NOMO-1 (cell line): ENCODE measurements at regions not wholly inside any gene's neighbourhood (a gene's known extent, or its start where the extent isn't known, plus 50 kb on each side); places are given as distances from the start of the nearest gene placed in this dataset.

Experiments used
- DNase-seq, 2 experiments: peaks; one replicate each; lab custom pipeline; 2025; ENCODE audit not compliant: unreplicated experiment in 2 of 2; lab: John Stamatoyannopoulos, UW

DNA sequence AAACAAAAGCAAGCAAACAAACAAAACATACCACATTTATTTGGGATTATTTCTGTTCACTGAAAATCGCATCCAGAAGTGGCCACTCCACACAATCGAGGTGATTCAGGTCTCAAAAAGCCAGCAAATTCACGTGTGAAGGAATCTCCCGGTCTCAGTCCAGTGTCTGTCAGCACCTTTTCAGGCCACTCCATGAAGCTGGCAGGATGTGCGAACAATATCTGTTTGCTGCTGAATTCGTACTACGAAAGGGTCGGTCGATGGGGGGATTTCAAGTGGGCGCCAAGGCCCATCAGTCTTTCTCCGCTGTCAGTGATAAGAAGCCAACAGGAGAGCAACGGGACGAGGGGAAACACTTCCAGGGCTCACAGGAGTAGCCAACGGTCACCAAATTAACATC, 505.1 kb downstream of the IRX1 start:
- no peak for DNase-seq

DNA sequence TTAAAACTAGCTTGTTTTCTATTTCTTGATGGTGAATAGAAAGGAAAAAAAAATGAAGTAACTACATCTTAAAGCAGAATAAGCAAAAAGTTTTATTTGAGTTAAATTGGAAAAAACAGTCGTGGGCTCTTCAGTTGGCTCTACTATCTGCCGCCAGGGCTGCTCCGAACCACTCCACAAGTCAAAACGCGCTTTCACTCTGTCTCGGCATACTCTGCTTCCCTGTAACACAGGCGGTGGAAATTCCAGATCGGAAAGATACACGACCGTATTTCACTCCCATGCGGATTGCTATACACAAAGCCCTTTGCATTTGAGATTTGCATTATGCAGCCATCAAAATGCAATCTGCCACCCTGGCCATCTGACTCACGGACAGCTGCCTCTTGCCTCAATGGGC, 505.6 kb downstream of the IRX1 start:
- no peak for DNase-seq

DNA sequence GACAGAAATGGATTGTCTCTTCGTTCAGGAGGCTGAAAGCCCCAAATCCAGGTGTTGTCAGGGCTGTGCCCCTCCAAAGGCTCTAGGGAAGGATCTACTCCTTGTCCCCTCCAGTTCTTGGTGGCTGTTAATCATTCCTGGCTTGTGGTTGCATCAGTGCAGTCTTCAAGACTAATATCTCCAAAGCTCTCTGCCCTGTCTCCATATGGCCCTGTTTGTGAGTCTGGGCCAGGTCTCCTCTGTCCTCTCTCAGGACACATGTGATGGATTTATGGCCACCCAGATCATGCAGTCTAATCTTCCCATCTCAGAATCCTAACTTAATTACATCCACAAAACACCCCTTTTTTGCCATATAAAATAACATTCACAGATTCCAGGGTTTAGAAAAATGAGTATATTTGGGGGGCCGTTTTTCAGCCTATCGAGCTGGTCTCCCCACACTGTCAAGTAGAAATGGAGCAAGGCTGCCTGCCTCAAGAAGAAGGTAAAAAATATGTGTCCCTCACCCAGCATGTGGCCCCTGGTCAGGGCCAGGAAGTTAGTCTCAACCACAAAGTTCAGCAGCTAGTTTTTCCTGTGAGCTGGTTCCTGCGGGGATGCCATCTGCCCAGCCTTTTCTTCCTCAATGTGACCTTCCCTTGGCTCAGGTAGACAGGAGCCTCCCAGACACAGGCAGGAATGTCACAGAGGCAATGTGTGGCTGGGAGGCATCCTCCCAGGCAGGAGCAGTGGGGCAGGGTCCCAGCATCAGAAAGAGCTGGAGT, 509.4 kb downstream of the IRX1 start:
- DNase-seq, result no peak

DNA sequence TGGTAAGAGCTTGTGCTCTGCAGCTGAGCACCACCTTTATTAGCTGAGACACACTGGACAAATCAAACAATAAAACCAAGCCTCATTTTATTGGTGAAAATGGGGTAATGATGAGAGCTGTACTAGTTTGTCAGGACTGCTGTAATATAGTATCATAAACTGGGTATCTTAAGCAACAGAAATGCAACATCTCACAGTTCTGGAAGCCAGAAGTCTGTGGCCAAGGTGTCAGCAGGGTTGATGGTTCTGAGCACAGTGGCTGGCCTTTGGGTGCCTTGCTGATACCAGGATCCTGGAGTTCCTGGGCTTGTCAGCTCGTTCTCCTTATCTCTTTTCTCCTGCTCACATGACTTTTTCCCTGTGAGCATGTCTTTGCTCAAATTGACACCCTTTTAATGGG, 513.1 kb downstream of the IRX1 start:
- no peak for DNase-seq

DNA sequence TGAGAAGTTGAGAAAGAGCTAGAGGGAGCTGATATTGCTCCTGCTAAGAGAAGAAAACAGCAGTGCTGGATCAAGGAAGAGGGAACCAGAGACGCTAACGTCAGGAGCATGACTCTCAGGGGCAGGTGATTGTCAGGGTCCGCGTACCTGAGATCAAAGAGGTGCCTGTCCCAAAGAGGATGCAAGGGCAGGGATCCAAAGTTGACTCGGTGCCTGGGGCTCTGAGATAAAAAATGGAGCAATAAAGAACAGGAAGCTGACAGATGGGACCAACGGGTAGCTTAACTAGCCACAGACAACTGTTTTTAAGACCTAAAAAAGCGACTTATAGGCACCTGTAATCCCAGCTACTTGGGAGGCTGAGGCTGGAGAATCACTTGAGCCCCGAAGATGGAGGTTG, 517.8 kb downstream of the IRX1 start:
- DNase-seq, result no peak

DNA sequence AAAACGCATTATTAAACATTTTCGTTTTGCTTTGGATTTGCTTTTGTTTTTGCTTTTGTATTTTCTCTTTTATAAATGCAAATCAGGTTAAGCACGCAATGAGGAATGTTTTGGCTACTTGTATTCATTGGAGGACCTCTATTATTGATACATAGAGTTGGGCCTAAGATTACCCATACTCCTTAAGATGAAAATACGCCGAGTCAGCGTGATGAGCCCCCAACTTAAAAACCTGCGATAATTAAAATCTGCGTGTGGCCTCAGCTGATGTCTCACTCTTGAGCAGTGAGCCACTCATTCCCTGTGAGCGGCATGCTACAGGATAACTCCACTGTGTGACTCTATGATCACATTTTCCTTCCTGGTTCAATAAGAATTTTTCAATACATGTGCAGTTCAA, 518.3 kb downstream of the IRX1 start:
- no peak for DNase-seq

DNA sequence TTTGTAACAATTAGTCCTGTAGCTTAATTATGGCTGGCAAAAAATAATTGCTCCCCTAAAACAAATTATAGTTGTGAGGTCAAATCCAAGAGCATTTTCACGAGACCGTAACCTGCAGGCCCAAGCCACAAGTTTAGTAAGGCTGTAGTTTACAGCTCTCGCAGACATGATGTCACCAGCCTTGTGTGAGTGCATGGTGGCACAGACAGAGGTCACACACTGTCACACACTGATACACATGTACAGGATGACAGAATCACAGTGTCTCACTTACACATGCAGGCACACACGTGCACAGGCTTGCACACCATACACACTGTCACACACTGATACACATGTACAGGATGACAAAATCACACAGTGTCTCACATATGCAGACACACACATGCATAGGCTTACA, 518.8 kb downstream of the IRX1 start:
- no peak for DNase-seq

DNA sequence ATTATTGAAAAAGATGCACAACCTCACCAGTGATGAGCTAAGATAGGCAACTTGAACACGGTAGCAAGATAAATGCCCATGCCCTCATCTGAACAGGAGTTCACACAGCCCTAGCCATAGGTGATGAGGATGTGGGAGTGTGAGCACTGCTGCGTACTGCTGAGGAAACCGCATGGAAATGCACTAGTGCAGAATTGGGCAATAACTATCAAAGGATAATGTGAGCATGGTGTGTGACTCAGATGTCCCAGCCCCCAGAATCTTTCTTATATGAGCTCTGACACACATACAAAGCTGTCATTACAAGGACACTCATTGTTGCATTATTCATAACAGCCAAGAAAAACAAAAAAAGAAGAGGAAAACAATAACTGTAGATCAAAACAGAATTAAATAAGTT, 521.2 kb downstream of the IRX1 start:
- DNase-seq, result no peak

DNA sequence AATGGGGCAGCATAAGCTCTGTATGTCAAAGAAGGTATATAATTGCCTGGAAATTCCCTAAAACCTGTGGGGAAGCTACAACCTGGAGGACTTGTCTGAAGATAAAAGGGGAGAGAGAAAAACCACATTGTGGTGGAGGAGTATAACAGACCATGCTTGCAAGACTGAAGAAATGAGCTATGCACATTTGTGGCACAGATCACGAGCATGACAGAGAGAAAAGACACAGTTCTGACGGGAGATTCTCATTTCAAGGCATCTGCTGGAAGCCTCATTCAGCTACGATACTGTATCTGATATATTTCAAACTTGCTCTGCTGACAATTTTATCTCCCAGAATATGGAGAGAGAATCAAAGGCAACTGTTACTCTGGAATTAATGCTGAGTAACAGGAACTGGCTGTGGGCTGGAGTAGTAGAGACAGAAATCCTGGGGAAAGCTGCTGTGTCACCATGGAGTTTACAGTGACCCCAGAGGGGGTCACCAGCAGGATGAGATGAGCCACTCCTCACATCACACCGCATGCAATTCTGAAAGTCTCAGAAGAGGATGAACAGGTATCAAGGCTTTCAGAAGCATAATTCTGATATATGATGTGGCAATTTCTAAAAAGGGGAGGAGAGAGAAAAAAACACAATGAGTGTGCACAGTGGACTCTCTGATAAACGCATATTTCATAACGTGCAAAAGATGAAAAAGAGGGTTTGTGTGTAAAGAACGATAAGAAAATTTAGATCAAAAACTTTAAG, 528.8 kb downstream of the IRX1 start:
- no peak for DNase-seq

DNA sequence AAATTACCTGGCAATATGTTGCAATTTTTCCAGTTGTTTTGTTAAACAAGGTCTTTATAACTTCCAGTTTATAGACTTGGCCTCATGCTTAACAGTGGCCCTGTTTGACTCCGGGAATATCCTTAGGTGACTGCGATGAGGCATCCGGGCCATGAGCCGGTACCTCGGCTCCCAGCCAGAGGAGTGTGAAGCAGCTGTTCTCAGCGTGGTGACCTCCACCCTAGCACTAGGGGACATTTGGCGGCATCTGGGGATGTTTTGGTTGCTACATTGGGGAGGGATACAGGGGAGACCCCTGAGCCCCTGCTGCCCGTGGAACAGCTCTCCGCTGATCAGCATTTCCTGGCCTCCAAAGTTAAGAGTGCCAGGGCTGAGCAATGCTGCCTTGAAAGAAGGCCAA, 533.4 kb downstream of the IRX1 start:
- no peak for DNase-seq

DNA sequence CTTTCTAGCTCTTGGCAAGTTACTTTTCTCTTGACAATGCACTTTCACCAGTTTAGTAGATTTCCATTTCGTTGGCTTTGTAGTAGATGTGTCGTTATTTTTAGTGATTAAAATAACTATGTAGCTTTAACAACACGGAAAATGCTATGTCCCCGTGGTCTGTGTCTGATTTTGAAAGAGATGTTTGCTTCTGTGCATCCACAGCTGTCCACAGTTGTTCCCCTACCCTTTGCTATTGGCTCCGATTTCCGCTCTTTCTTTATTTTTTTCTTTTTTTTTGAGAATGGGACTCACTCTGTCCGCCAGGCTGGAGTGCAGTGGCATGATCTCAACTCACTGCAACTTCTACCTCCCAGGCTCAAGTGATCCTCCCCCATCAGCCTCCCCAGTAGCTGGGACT, 533.9 kb downstream of the IRX1 start:
- no peak for DNase-seq

DNA sequence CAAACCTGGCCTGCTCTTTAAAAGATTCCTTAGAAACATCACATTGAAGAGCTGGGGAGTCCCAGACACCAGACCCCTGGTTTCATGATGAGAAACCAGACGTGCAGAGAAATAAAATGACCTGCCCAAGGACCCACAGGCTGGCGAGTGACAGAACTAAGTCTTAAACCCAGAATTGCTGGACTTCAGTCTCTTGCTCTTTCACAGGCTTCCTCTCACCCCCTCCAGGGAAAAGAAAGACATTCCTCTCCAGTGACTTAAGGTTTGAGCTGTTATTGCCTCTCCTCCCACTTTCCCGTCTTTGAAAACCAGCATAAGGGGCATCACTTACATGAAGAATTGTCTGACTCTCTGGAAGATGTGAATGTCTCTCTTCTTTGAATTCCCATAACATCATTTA, 535.2 kb downstream of the IRX1 start:
- DNase-seq, result no peak

DNA sequence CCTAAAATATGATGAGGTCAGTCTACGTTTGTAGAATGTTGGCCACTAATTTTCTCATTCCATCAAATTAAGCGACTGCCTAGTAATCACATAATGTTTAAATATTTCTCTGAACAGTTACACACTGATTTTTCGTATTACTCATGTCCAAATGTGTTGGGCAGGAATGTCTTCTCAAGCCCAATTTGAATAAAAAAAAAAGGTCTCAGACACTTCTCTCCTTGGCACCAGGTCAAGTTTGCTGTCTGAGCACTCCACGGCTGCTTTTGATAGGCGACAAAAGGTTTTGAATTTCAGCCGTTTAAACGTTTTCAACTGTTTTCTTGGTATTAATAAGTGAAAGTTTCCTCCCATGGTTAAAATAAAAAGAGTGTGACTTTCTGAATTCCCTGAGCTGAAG, 542.1 kb downstream of the IRX1 start:
- DNase-seq, result no peak

DNA sequence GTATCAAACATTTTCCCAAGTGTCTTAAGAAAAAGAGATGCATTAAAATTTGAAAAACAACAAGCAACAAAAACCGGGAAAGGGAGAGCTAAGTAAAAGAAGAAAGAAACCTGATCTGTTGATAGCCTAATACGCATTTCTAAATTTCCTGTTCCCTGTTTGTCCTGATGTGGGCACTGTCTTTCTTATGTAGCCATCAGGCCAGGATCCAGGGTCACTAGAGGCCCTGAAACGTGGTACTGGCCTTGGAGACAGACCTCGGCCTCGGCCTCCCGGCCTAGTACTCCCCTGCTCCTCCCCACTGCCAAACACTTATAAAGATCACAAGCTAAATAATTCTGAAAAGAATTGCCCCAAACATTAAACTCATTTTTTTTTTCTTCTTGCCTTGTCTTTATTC, 547.2 kb downstream of the IRX1 start:
- DNase-seq, result no peak

DNA sequence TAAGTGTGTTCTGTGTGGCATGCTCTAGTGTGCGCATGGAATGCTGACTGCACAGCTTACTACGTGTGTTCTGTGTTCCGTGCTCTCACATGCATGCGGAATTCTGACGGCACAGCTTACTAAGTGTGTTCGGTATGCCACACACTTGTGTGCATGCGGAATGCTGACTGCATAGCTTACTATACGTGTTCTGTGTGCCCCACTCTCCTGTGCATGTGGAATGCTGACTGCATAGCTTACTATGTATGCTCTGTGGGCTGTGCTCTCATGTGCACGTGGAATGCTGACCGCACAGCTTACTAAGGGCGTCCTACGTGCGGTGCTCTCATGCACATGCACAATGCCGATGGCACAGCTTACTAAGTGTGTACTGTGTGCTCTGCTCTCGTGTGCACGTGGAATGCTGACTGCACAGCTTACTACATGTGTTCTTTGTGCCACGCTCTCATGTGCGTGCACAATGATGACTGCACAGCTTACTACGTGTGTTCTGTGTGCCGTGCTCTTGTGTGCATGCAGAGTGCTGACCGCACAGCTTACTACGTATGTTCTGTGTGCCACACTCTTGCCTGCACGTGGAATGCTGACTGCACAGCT, 548.9 kb downstream of the IRX1 start:
- no peak for DNase-seq

DNA sequence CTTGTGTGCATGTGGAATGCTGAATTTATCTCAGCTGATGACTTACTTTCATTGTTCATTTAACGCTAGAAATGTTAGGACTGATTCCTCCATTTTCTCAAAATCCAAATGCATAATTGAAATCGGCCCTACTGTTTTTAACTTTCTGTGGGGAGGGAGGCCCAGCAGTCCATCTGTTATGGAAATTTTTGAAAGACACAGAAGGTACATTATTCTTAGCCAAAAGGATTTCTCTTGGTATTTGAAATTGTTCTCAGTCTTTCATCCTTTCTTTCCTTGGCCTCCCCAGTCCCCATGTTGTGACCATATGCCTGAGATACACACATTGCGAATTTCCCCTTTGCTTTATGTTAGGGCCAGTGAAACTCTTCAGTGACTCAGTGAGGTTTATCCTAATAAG, 549.9 kb downstream of the IRX1 start:
- DNase-seq, result no peak

DNA sequence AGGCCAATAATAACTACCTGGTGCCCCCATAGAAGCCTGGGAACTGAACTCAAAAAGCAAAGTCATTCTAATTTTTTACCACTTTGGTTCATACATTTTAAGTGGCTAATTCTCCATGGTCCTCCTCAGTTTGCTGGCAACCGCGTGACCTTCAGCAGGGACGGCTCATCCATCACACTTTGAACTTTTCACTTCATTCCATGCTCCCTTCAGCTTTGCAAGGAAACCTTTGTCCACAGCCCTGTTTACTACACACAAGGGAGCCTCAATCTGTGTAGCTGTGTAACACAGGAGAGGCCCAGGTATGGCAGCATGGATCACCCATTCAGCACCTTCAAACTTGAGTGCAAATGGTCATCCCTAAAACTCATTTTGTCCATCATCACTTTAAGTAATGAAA, 552.4 kb downstream of the IRX1 start:
- no peak for DNase-seq

DNA sequence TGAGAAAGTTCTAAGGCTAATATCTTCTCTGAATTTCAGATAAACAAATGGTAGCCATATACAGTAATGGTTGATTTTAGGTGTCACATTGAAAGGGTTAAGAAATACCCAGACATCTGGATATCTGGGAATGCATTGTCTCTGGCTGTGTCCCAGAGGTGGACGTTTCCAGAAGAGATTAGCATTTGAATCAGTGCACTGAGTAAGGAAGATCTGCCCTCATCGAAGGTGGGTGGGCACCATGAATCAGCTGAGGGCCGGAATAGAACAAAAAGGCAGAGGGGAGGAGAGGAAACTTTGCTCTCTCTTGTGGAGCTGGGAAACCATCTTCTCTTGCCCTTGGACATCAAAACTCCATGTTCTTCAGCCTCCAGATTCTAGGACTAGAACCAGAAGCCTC, 554.4 kb downstream of the IRX1 start:
- DNase-seq, result no peak

DNA sequence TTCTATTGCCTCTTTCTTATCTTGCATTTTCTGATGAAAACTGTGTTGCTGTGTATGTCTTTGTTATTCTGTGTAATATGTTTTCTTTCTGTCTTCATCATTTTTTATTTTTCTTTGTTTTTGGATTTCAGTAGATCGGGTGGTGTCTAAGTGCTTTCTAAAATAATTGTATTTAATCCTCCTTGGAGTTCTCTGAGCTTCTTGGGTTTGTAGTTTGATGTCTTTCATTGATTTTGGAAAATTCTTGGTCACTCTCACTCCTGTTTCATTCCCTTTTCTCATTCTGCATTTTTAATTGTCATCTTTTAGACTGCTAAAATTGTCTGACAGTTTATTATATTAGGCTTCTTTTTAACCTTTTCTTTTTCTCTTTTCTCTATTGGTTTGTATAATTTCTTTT, 560.5 kb downstream of the IRX1 start:
- DNase-seq, result no peak

DNA sequence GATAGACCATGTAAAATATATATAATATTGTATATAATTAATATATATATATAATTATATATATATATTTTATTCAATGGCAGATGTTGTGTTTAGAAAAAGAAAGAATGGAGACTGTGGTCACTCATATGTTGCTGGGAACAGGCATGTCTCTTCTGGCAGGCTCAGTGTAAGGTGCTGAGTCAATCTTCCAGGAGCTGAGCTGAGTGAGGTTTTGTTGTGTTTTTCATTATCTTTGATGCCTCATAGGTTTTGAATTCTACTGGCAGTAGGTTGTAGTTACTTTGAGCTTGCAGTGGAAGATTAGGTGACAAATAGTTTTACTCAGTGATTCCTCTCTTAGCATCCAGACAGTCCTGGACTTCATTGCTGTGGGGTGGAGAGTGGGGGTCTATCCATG, 561.3 kb downstream of the IRX1 start:
- no peak for DNase-seq

DNA sequence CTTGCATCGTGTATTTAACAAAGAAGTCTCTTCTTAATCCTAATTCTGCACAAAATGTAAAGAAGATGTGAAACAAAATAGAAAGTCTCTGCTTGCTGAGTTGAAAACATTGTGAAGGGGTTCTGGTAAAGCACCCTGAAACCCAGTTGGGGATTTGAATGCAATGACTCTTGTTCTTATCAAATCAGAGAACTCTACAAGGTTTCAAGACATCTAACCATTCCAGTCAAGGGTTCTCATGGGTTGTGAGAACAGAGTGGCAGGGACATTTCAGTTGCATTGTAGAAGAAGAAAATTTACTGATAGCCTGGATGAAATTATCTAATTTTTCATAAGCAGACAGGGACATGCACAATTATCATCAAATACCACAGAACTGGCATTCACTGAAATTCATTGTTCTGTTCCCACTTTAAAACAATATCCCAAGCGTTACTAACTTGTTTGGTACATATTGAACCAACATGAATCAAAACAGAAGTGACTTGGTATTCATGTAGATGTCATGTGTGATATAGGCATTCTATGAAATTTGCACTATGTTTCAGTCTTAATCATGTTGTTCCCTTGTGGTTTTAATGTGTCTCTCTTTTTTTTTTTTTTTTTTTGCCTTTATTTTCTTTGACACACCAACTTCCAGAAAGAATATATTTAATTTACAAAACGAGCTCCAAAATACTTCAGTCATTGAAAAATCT, 563.3 kb downstream of the IRX1 start:
- no peak for DNase-seq

DNA sequence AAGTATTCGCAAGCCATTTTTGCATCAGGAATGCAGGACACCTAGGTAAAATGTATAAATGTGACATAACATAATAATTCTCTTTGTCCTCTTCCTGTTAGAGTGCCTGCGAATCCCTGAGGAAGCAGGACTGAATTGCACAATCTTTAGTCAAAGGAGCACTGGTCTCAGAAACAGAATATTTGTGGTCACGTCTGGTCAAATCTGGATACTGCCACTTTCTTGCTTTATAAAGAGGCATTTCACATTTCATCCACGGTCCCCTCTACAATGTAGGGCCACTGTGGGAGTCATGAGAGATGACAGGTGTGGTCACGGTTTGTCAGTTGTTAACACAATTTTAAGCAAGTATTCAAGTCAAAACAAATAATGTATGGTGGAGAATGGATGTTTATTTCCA, 564.0 kb downstream of the IRX1 start:
- no peak for DNase-seq
